ENCODE measurements at regions not wholly inside any gene's neighbourhood (a gene's known extent, or its start where the extent isn't known, plus 50 kb on each side); places are given as distances from the start of the nearest gene placed in this dataset.

- DNase-seq (ENCODE audit: low read depth), result no peak
- TF ChIP-seq, protein P1, sequence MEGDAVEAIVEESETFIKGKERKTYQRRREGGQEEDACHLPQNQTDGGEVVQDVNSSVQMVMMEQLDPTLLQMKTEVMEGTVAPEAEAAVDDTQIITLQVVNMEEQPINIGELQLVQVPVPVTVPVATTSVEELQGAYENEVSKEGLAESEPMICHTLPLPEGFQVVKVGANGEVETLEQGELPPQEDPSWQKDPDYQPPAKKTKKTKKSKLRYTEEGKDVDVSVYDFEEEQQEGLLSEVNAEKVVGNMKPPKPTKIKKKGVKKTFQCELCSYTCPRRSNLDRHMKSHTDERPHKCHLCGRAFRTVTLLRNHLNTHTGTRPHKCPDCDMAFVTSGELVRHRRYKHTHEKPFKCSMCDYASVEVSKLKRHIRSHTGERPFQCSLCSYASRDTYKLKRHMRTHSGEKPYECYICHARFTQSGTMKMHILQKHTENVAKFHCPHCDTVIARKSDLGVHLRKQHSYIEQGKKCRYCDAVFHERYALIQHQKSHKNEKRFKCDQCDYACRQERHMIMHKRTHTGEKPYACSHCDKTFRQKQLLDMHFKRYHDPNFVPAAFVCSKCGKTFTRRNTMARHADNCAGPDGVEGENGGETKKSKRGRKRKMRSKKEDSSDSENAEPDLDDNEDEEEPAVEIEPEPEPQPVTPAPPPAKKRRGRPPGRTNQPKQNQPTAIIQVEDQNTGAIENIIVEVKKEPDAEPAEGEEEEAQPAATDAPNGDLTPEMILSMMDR (conservative IDR thresholded peaks at IDR 0.05; ENCODE audit: low read depth, low read length), result no peak
- no peak overlapping the region for H3K4me3 ChIP-seq (ENCODE audit: low read length)
Observed at GRCh38 chr22:26889802-26890201, 232.4 kb downstream of the MIAT start.

DNA sequence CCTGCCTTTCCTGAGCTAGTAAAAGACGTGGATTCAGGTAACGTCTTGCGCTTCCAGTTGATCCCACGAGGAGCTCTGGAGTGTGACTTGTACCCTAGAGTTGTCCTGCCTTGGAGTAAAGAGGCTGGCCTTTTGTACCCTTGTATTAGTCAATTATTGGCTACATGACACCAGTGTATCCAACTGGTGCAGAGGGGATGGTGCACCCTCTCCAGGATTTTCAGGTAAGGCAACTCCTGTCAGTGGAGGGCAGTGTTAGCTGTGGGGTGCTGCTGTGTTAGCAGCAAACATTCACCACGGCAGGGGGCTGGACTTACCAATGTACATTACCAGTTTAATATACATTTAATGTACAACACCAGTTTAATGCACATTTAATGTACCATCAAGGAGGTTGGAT is 233.5 kb downstream of the MIAT start:
- TF ChIP-seq, protein P1 (conservative IDR thresholded peaks at IDR 0.05; ENCODE audit: low read depth, low read length), result peak; percentile 29
- no peak overlapping the region for H3K4me3 ChIP-seq (ENCODE audit: low read length)
- DNase-seq (ENCODE audit: low read depth), result no peak

- no peak overlapping the region for H3K4me3 ChIP-seq (ENCODE audit: low read length)
- DNase-seq (ENCODE audit: low read depth), result no peak
- TF ChIP-seq, protein P1 (conservative IDR thresholded peaks at IDR 0.05; ENCODE audit: low read depth, low read length), result no peak
Observed at GRCh38 chr22:26891429-26891828, 234.0 kb downstream of the MIAT start.

- TF ChIP-seq, protein P1 (conservative IDR thresholded peaks at IDR 0.05; ENCODE audit: low read depth, low read length), result no peak
- H3K4me3 ChIP-seq (ENCODE audit: low read length), result no peak overlapping the region
- DNase-seq (ENCODE audit: low read depth), result peak; percentile 61
Observed at GRCh38 chr22:26892166-26893041, 235.0 kb downstream of the MIAT start.

DNA sequence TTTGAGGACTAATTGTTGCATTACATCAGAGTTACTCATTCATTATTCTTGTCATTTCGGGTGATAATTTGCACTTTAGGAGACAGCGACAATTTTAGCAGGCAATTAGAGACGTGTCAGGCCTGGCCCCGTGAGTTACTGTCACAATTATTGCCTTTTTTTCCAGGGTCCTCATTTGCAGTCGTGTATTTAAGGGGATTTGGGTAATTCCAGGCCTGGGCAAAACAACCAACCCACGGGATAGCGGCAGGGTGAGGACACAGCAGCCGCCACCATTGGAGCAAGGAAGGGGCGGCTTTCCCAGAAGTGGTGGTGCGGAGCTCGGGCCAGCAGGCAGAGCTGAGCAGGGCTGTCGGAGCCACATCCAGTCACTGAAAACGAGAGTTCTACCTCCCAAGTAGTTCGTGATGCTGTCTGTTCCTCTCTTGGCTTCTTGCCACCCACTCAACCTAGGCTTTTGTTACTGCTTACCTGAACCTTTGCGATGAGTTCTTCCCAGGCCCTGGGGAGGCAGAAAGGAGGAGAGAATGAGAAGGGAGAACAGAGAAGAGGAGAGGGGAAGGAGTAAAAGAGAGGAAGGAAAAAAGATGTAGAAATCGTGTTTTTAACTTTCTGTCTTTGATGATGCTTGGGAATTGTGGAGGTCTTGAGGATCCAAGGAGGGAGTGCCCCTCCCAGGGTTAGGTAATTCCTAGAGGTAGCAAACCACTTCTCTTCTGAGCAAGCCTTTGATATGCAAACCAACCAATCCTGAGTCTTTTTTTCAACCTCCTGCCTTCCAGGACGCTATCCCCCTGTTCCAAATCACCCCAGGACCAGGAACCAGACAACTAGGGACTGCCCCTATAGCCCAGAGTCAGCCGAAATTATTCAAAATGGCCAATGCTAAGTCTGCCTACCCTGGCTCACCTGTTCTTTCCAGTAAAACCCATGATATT is 236.1 kb downstream of the MIAT start:
- no peak for DNase-seq (ENCODE audit: low read depth)
- TF ChIP-seq, protein P1 (conservative IDR thresholded peaks at IDR 0.05; ENCODE audit: low read depth, low read length), result no peak

DNA sequence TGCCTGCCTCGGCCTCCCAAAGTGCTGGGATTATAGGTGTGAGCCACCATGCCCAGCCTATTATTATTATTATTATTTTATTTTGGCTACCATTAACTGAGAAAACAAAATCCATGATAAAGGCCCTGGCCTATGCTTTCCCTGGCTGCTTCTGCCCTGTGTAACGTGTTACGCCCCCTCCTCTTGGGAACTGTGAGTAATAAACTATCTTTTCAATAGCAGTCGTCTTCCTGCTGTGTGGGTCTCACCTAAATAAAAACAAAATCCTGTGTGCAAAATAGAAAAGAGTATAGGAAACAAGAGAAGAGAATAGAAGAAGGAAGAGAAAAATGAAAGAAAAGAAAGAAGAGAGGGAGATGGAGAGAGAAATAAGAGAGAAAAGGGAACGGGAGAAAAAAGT is 237.0 kb downstream of the MIAT start:
- DNase-seq (ENCODE audit: low read depth), result no peak
- H3K4me3 ChIP-seq (ENCODE audit: low read length), result no peak overlapping the region
- TF ChIP-seq, protein P1 (conservative IDR thresholded peaks at IDR 0.05; ENCODE audit: low read depth, low read length), result no peak

More for the DNA sequence above, 236.1 kb downstream of the MIAT start:
- H3K4me3 ChIP-seq (ENCODE audit: low read length), result no peak overlapping the region
